ENCODE measurements at regions not wholly inside any gene's neighbourhood (a gene's known extent, or its start where the extent isn't known, plus 50 kb on each side); places are given as distances from the start of the nearest gene placed in this dataset.

GRCh38 chr1:80099713-80100112 is 1093.2 kb upstream of the ADGRL4 start:
- TF ChIP-seq POLR2AphosphoS5 (IDR thresholded peaks at IDR 0.05) (no peak), POLR2A (IDR thresholded peaks at IDR 0.05) (no peak)
- no peaks in the 10 kb centered on the region for H3K36me3 ChIP-seq
- DNase-seq: no peak
- no peaks in the 10 kb centered on the region for H3K27me3 ChIP-seq (replicated peaks in 1 of 7)
- no peak overlapping the region for H3K27ac ChIP-seq
- intact Hi-C loops (cut with DNase I; ENCODE audit: low total_unique reads): no loop called here
- H3K4me1 ChIP-seq: no peaks in the 10 kb centered on the region
- 71 to 92% (median 83%) methylated on average over 1 of the region's 1 CpG for WGBS, 5 donors
- H3K4me3 ChIP-seq: no peak overlapping the region
- H3K9me3 ChIP-seq: peaks cover 0 to 66% (median 53%) of the 10 kb centered on the region in 8 donors

- no peaks in the 10 kb centered on the region for H3K4me1 ChIP-seq
- TF ChIP-seq POLR2A (IDR thresholded peaks at IDR 0.05) (no peak), POLR2AphosphoS5 (IDR thresholded peaks at IDR 0.05) (no peak), CTCF (IDR thresholded peaks at IDR 0.05 in 8 of 11, conservative IDR thresholded peaks at IDR 0.05 in 3 of 11) (no peak)
- intact Hi-C loops (cut with DNase I; ENCODE audit: low total_unique reads): no loop called here
- H3K27ac ChIP-seq: no peak overlapping the region
- H3K4me3 ChIP-seq: no peak overlapping the region
- no peaks in the 10 kb centered on the region for H3K27me3 ChIP-seq (replicated peaks in 1 of 7)
- H3K9me3 ChIP-seq: peaks cover 0 to 15% (median 2%) of the 10 kb centered on the region in 8 donors
- no peaks in the 10 kb centered on the region for H3K36me3 ChIP-seq
- DNase-seq: no peak
Observed at GRCh38 chr1:80085067-80085466, 1078.5 kb upstream of the ADGRL4 start.

GRCh38 chr1:80083892-80084291 is 1077.4 kb upstream of the ADGRL4 start:
- no peak for DNase-seq
- intact Hi-C loops (cut with DNase I; ENCODE audit: low total_unique reads): no loop called here
- H3K4me1 ChIP-seq: no peaks in the 10 kb centered on the region
- peaks cover 0 to 6% (median 0%) of the 10 kb centered on the region in 8 donors for H3K9me3 ChIP-seq
- H3K27ac ChIP-seq: no peak overlapping the region
- no peaks in the 10 kb centered on the region for H3K27me3 ChIP-seq (replicated peaks in 1 of 7)
- no peak for TF ChIP-seq CTCF (IDR thresholded peaks at IDR 0.05 in 8 of 11, conservative IDR thresholded peaks at IDR 0.05 in 3 of 11)
- no peak for TF ChIP-seq POLR2A (IDR thresholded peaks at IDR 0.05)
- no peak for TF ChIP-seq POLR2AphosphoS5 (IDR thresholded peaks at IDR 0.05)
- WGBS, 5 donors: 85 to 100% (median 97%) methylated on average over 1 of the region's 1 CpG
- no peaks in the 10 kb centered on the region for H3K36me3 ChIP-seq
- no peak overlapping the region for H3K4me3 ChIP-seq

- no peaks in the 10 kb centered on the region for H3K27me3 ChIP-seq (replicated peaks in 1 of 7)
- intact Hi-C loops (cut with DNase I; ENCODE audit: low total_unique reads): no loop called here
- H3K4me3 ChIP-seq: no peak overlapping the region
- no peaks in the 10 kb centered on the region for H3K36me3 ChIP-seq
- H3K27ac ChIP-seq: no peak overlapping the region
- peaks cover 0 to 3% (median 0%) of the 10 kb centered on the region in 8 donors for H3K9me3 ChIP-seq
- no peaks in the 10 kb centered on the region for H3K4me1 ChIP-seq
- TF ChIP-seq POLR2A (IDR thresholded peaks at IDR 0.05) (no peak), POLR2AphosphoS5 (IDR thresholded peaks at IDR 0.05) (no peak)
- DNase-seq: no peak
Observed at GRCh38 chr1:80076469-80076868, 1069.9 kb upstream of the ADGRL4 start.

GRCh38 chr1:80075351-80075750 is 1068.8 kb upstream of the ADGRL4 start:
- intact Hi-C loops (cut with DNase I; ENCODE audit: low total_unique reads): no loop called here
- 74 to 82% (median 79%) methylated on average over 4 of the region's 4 CpGs for WGBS, 5 donors
- Histone ChIP-seq H3K9me3 (peaks cover 0 to 3% (median 0%) of the 10 kb centered on the region in 8 donors), H3K4me1 (no peaks in the 10 kb centered on the region), H3K27ac (no peak overlapping the region), H3K27me3 (replicated peaks in 1 of 7) (no peaks in the 10 kb centered on the region), H3K4me3 (no peak overlapping the region), H3K36me3 (no peaks in the 10 kb centered on the region)
- TF ChIP-seq CTCF (IDR thresholded peaks at IDR 0.05 in 8 of 11, conservative IDR thresholded peaks at IDR 0.05 in 3 of 11): no peak
- no peak for TF ChIP-seq POLR2AphosphoS5 (IDR thresholded peaks at IDR 0.05)
- TF ChIP-seq POLR2A (IDR thresholded peaks at IDR 0.05): no peak
- DNase-seq: no peak
